Kidney tubule cell (primary cell): ENCODE measurements at regions not wholly inside any gene's neighbourhood (a gene's known extent, or its start where the extent isn't known, plus 50 kb on each side); places are given as distances from the start of the nearest gene placed in this dataset.
"Not testable (repeated sequence)": the region's sequence is repeated elsewhere in the genome, so short reads cannot be mapped to it uniquely, and the experiment has no call there.

Experiments used
- DNase-seq: peaks from one replicate; pipeline ENCODE4 v3.0.0-alpha.2; 2018; ENCODE audit warnings: low spot score

- DNase-seq = no peak
Observed at GRCh38 chr5:50501491-50502228, 60.6 kb upstream of the EMB start.

- not testable (repeated sequence) for DNase-seq
Observed at GRCh38 chr5:50513028-50513457, 72.0 kb upstream of the EMB start.

GRCh38 chr5:50521060-50521459 lies 80.0 kb upstream of the EMB start:
- DNase-seq = not testable (repeated sequence)

- DNase-seq = not testable (repeated sequence)
Observed at GRCh38 chr5:50527514-50528060, 86.5 kb upstream of the EMB start.

GRCh38 chr5:50535393-50535792 lies 94.3 kb upstream of the EMB start:
- DNase-seq = no peak

GRCh38 chr5:50537534-50537933 lies 96.4 kb upstream of the EMB start:
- DNase-seq = not testable (repeated sequence)

GRCh38 chr5:50547303-50547702 lies 106.2 kb upstream of the EMB start:
- DNase-seq = no peak

- DNase-seq = no peak
Observed at GRCh38 chr5:50550267-50550666, 109.2 kb upstream of the EMB start.

GRCh38 chr5:50550993-50551392 lies 109.9 kb upstream of the EMB start:
- DNase-seq = no peak

- peak; percentile 22 for DNase-seq
Observed at GRCh38 chr5:50553560-50553984, 112.5 kb upstream of the EMB start.

- DNase-seq = not testable (repeated sequence)
Observed at GRCh38 chr5:50558640-50559039, 107.8 kb upstream of the PARP8 start.

GRCh38 chr5:50559955-50560354 lies 106.5 kb upstream of the PARP8 start:
- DNase-seq = no peak

- no peak for DNase-seq
Observed at GRCh38 chr5:50562694-50563093, 103.7 kb upstream of the PARP8 start.

- DNase-seq = no peak
Observed at GRCh38 chr5:50564079-50564478, 102.4 kb upstream of the PARP8 start.

GRCh38 chr5:50564558-50564957 lies 101.9 kb upstream of the PARP8 start:
- no peak for DNase-seq

- DNase-seq = no peak
Observed at GRCh38 chr5:50574121-50574520, 92.3 kb upstream of the PARP8 start.

- no peak for DNase-seq
Observed at GRCh38 chr5:50575740-50576139, 90.7 kb upstream of the PARP8 start.

- no peak for DNase-seq
Observed at GRCh38 chr5:50576265-50576664, 90.2 kb upstream of the PARP8 start.

GRCh38 chr5:50576686-50577256 lies 89.7 kb upstream of the PARP8 start:
- no peak for DNase-seq

GRCh38 chr5:50580506-50580905 lies 85.9 kb upstream of the PARP8 start:
- no peak for DNase-seq

GRCh38 chr5:50581845-50582244 lies 84.6 kb upstream of the PARP8 start:
- DNase-seq = not testable (repeated sequence)

- DNase-seq = no peak
Observed at GRCh38 chr5:50582699-50583098, 83.7 kb upstream of the PARP8 start.

- DNase-seq = no peak
Observed at GRCh38 chr5:50583621-50584020, 82.8 kb upstream of the PARP8 start.
